ENCODE measurements at regions not wholly inside any gene's neighbourhood (a gene's known extent, or its start where the extent isn't known, plus 50 kb on each side); places are given as distances from the start of the nearest gene placed in this dataset.

GRCh38 chr2:198424112-198424511 lies 619.7 kb downstream of the PLCL1 start:
- 62 to 65% methylated on average over 1 of the region's 1 CpG for WGBS, 2 donors
- no peak for TF ChIP-seq CTCF (IDR thresholded peaks at IDR 0.05)
- Histone ChIP-seq H3K9me3 (no peaks in the 10 kb centered on the region), H3K27ac (no peak overlapping the region), H3K27me3 (no peaks in the 10 kb centered on the region), H3K36me3 (no peaks in the 10 kb centered on the region), H3K4me3 (no peak overlapping the region), H3K4me1 (no peaks in the 10 kb centered on the region)
- no peak for DNase-seq
- intact Hi-C loops (cut with DNase I): no loop called here
- no peak for ATAC-seq

- no peak for TF ChIP-seq CTCF (IDR thresholded peaks at IDR 0.05)
Observed at GRCh38 chr2:198417836-198418235, 613.4 kb downstream of the PLCL1 start.

GRCh38 chr2:198414976-198415375 lies 610.6 kb downstream of the PLCL1 start:
- no peak for DNase-seq

More at GRCh38 chr2:198417836-198418235, 613.4 kb downstream of the PLCL1 start:
- no peaks in the 10 kb centered on the region for H3K27me3 ChIP-seq
- no peaks in the 10 kb centered on the region for H3K36me3 ChIP-seq
- no peaks in the 10 kb centered on the region for H3K9me3 ChIP-seq
- DNase-seq (no peak), ATAC-seq (no peak)
- H3K4me3 ChIP-seq: no peak overlapping the region
- no peak overlapping the region for H3K27ac ChIP-seq
- intact Hi-C loops (cut with DNase I): no loop called here
- no peaks in the 10 kb centered on the region for H3K4me1 ChIP-seq
- 80 to 89% methylated on average over 3 of the region's 3 CpGs for WGBS, 2 donors

GRCh38 chr2:198411936-198412335 lies 607.5 kb downstream of the PLCL1 start:
- Histone ChIP-seq H3K4me1 (no peaks in the 10 kb centered on the region), H3K9me3 (no peaks in the 10 kb centered on the region), H3K36me3 (no peaks in the 10 kb centered on the region), H3K27ac (no peak overlapping the region), H3K4me3 (no peak overlapping the region), H3K27me3 (peaks cover 0 to 8% (median 0%) of the 10 kb centered on the region in 7 donors)
- no peak for TF ChIP-seq CTCF (IDR thresholded peaks at IDR 0.05)
- intact Hi-C loops (cut with DNase I): no loop called here
- ATAC-seq (no peak), DNase-seq (no peak)
- 68 to 73% methylated on average over 2 of the region's 2 CpGs for WGBS, 2 donors

More at GRCh38 chr2:198414976-198415375, 610.6 kb downstream of the PLCL1 start:
- H3K4me1 ChIP-seq: no peaks in the 10 kb centered on the region
- no peak for TF ChIP-seq CTCF (IDR thresholded peaks at IDR 0.05)
- no peaks in the 10 kb centered on the region for H3K27me3 ChIP-seq
- no peaks in the 10 kb centered on the region for H3K36me3 ChIP-seq
- intact Hi-C loops (cut with DNase I): no loop called here
- no peak for ATAC-seq
- H3K4me3 ChIP-seq: no peak overlapping the region
- WGBS, 2 donors: 76 to 81% methylated on average over 2 of the region's 2 CpGs
- H3K9me3 ChIP-seq: no peaks in the 10 kb centered on the region
- H3K27ac ChIP-seq: no peak overlapping the region
